ENCODE measurements at regions not wholly inside any gene's neighbourhood (a gene's known extent, or its start where the extent isn't known, plus 50 kb on each side); places are given as distances from the start of the nearest gene placed in this dataset.

DNA sequence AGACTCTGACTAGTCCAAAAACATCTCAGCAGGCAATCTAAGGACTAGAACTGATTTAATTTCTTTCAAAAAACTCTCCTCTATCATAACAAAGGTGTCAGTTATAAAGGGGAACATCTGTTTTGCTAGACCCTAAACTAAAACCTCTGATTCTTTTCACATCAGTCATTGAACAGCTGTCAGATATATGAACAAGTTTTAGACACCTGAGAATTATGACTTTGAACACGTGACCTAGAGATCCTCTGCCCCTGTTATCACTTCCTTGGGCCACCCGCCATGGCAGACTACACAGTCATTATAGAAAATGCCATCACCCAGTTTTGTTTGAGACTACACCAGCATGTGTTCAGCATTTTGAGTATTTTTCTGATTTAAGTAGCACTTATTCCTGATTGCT lies 282.3 kb upstream of the TBL1XR1 start:
- TF ChIP-seq POLR2A (IDR thresholded peaks at IDR 0.05) = no peak
- TF ChIP-seq, protein P1, sequence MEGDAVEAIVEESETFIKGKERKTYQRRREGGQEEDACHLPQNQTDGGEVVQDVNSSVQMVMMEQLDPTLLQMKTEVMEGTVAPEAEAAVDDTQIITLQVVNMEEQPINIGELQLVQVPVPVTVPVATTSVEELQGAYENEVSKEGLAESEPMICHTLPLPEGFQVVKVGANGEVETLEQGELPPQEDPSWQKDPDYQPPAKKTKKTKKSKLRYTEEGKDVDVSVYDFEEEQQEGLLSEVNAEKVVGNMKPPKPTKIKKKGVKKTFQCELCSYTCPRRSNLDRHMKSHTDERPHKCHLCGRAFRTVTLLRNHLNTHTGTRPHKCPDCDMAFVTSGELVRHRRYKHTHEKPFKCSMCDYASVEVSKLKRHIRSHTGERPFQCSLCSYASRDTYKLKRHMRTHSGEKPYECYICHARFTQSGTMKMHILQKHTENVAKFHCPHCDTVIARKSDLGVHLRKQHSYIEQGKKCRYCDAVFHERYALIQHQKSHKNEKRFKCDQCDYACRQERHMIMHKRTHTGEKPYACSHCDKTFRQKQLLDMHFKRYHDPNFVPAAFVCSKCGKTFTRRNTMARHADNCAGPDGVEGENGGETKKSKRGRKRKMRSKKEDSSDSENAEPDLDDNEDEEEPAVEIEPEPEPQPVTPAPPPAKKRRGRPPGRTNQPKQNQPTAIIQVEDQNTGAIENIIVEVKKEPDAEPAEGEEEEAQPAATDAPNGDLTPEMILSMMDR (IDR thresholded peaks at IDR 0.05) = no peak
